Astrocyte (in vitro differentiated cells and primary cell): ENCODE measurements at regions not wholly inside any gene's neighbourhood (a gene's known extent, or its start where the extent isn't known, plus 50 kb on each side); places are given as distances from the start of the nearest gene placed in this dataset.

Source experiments
- DNase-seq: peaks from one replicate; pipeline ENCODE4 v3.0.0-alpha.2; 2010; ENCODE audit warnings: low read depth
- FAIRE-seq: peaks from 2 replicates; lab custom pipeline; 2011; peaks lifted over from hg19 to GRCh38; lab: Jason Lieb, UNC
- H2AFZ ChIP-seq: 2 replicates; pipeline ENCODE4 v1.6.0; 2012; ENCODE audit warnings: low read depth, low read length, inconsistent platforms
- H3K27ac ChIP-seq: 2 replicates; pipeline ENCODE4 v1.5.1; 2011; ENCODE audit warnings: low read depth, low read length, inconsistent platforms
- H3K27me3 ChIP-seq: 2 replicates; pipeline ENCODE4 v1.6.0; 2011; ENCODE audit warnings: low read length, inconsistent platforms; ENCODE audit not compliant: insufficient read depth
- H3K36me3 ChIP-seq: 2 replicates; pipeline ENCODE4 v1.5.1; 2011; ENCODE audit warnings: low read length, inconsistent platforms; ENCODE audit not compliant: insufficient read depth
- H3K4me1 ChIP-seq: 2 replicates; pipeline ENCODE4 v1.5.1; 2011; ENCODE audit warnings: low read length, inconsistent platforms; ENCODE audit not compliant: insufficient read depth
- H3K4me2 ChIP-seq: 2 replicates; pipeline ENCODE4 v1.6.0; 2012; ENCODE audit warnings: low read length, inconsistent platforms
- H3K4me3 ChIP-seq: 2 replicates; pipeline ENCODE4 v1.5.1; 2011; ENCODE audit warnings: low read depth, mild to moderate bottlenecking, low read length, inconsistent platforms; ENCODE audit not compliant: insufficient read depth
- H3K79me2 ChIP-seq: 2 replicates; pipeline ENCODE4 v1.6.0; 2012; ENCODE audit warnings: mild to moderate bottlenecking, low read length, inconsistent platforms; ENCODE audit not compliant: insufficient read depth
- H3K9ac ChIP-seq: 2 replicates; pipeline ENCODE4 v1.6.0; 2012; ENCODE audit warnings: mild to moderate bottlenecking, low read length, inconsistent platforms
- H3K9me3 ChIP-seq: 2 replicates; pipeline ENCODE4 v1.5.1; 2012; ENCODE audit warnings: low read depth, mild to moderate bottlenecking, low read length, inconsistent platforms; ENCODE audit not compliant: insufficient read depth
- H4K20me1 ChIP-seq: 2 replicates; pipeline ENCODE4 v1.6.0; 2012; ENCODE audit warnings: low read length, inconsistent platforms; ENCODE audit not compliant: insufficient read depth
- H3K27ac Mint-ChIP-seq: one replicate; pipeline ENCODE4 v1.8.0; 2021; ENCODE audit warnings: mild to moderate bottlenecking, mixed read lengths; ENCODE audit not compliant: unreplicated experiment
- H3K27me3 Mint-ChIP-seq: one replicate; pipeline ENCODE4 v1.8.0; 2021; ENCODE audit warnings: low read depth, mixed read lengths; ENCODE audit not compliant: unreplicated experiment
- H3K36me3 Mint-ChIP-seq: one replicate; pipeline ENCODE4 v1.8.0; 2021; ENCODE audit warnings: low read depth, mixed read lengths; ENCODE audit not compliant: unreplicated experiment
- H3K4me1 Mint-ChIP-seq: one replicate; pipeline ENCODE4 v1.8.0; 2021; ENCODE audit warnings: low read depth, mixed read lengths; ENCODE audit not compliant: unreplicated experiment
- H3K4me3 Mint-ChIP-seq: one replicate; pipeline ENCODE4 v1.8.0; 2021; ENCODE audit warnings: mild to moderate bottlenecking, moderate library complexity, mixed read lengths; ENCODE audit not compliant: unreplicated experiment
- H3K9me3 Mint-ChIP-seq: one replicate; pipeline ENCODE4 v1.8.0; 2021; ENCODE audit warnings: mild to moderate bottlenecking, mixed read lengths; ENCODE audit not compliant: unreplicated experiment
- EZH2 ChIP-seq: IDR thresholded peaks from 2 replicates; pipeline ENCODE4 v1.6.1; 2012; ENCODE audit warnings: mild to moderate bottlenecking, low read length, inconsistent platforms; ENCODE audit not compliant: insufficient read depth
- TF ChIP-seq, protein P1 (sequence below): IDR thresholded peaks from 2 replicates; pipeline ENCODE4 v1.5.1; 2011; ENCODE audit warnings: low read depth, mild to moderate bottlenecking, inconsistent platforms, low read length, moderate library complexity; ENCODE audit not compliant: insufficient read depth

DNA sequence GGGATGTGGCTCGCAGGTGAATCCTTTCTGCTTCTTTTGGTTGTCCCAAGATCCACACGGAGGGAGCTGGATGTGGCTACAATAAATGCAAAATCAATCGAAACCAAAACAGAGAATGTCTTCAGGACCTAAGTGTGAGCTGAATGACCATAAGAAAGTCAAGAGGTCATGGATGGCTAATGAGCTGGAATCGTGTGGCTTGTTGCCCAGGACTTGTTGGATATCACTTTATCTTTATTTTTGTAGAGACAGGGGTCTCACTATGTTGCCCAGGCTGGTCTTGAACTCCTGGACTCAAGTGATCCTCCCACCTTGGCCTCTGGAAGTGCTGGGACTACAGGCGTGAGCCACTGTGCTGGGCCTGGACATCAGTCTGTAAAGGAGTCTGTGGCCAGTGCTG, 326.8 kb upstream of the N4BP1 start:
- Histone ChIP-seq H3K9me3 (peaks cover 20% of the 10 kb centered on the region), H3K4me3 (no peak overlapping the region), H3K4me2 (no peak overlapping the region), H3K27ac (no peak overlapping the region), H3K9ac (no peak overlapping the region), H3K4me1 (no peaks in the 10 kb centered on the region), H2AFZ (no peak overlapping the region), H3K79me2 (no peaks in the 10 kb centered on the region), H3K36me3 (no peaks in the 10 kb centered on the region), H4K20me1 (no peaks in the 10 kb centered on the region), H3K27me3 (no peaks in the 10 kb centered on the region)
- no peaks in the 10 kb centered on the region for H3K36me3 Mint-ChIP-seq
- H3K4me1 Mint-ChIP-seq: no peaks in the 10 kb centered on the region
- H3K4me3 Mint-ChIP-seq: no peak overlapping the region
- no peak overlapping the region for H3K27ac Mint-ChIP-seq
- FAIRE-seq (no peak), DNase-seq (no peak)
- TF ChIP-seq, protein P1, sequence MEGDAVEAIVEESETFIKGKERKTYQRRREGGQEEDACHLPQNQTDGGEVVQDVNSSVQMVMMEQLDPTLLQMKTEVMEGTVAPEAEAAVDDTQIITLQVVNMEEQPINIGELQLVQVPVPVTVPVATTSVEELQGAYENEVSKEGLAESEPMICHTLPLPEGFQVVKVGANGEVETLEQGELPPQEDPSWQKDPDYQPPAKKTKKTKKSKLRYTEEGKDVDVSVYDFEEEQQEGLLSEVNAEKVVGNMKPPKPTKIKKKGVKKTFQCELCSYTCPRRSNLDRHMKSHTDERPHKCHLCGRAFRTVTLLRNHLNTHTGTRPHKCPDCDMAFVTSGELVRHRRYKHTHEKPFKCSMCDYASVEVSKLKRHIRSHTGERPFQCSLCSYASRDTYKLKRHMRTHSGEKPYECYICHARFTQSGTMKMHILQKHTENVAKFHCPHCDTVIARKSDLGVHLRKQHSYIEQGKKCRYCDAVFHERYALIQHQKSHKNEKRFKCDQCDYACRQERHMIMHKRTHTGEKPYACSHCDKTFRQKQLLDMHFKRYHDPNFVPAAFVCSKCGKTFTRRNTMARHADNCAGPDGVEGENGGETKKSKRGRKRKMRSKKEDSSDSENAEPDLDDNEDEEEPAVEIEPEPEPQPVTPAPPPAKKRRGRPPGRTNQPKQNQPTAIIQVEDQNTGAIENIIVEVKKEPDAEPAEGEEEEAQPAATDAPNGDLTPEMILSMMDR: no peak
- TF ChIP-seq EZH2: no peak
- H3K27me3 Mint-ChIP-seq: peaks cover 13% of the 10 kb centered on the region
- no peaks in the 10 kb centered on the region for H3K9me3 Mint-ChIP-seq

DNA sequence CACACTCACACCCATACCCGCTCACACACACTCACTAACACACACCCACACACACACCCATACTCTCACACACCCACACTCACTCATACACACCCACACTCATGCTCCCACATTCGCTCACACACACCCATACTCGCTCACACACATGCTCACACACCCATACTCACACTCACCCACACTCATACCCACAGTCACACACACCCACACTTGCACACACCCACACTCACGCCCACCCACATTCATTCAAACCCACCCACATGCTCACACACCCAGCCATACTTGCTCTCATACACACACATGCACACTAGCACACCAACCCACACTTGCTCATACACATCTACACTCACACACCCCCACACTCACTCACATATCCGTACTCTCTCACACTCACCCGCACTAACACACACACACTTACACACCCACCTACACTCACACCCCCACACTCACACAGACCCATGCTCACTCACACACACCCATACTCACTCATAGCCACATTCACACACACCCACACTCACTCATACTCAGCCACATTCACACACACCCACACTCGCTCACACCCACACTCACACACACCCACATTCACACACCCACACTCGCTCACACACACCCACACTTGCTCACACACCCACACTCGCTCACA, 322.4 kb upstream of the N4BP1 start:
- peaks cover 19% of the 10 kb centered on the region for H3K27me3 Mint-ChIP-seq
- no peaks in the 10 kb centered on the region for H3K4me1 Mint-ChIP-seq
- H3K27ac ChIP-seq: no peak overlapping the region
- H3K36me3 ChIP-seq: no peaks in the 10 kb centered on the region
- H3K4me1 ChIP-seq: no peaks in the 10 kb centered on the region
- no peaks in the 10 kb centered on the region for H3K27me3 ChIP-seq
- TF ChIP-seq, protein P1: no peak
- TF ChIP-seq EZH2: no peak
- H3K9me3 Mint-ChIP-seq: no peaks in the 10 kb centered on the region
- no peaks in the 10 kb centered on the region for H3K36me3 Mint-ChIP-seq
- H3K4me2 ChIP-seq: no peak overlapping the region
- H3K79me2 ChIP-seq: no peaks in the 10 kb centered on the region
- no peak overlapping the region for H3K4me3 ChIP-seq
- H3K9ac ChIP-seq: no peak overlapping the region
- no peak for FAIRE-seq
- no peak overlapping the region for H3K27ac Mint-ChIP-seq
- no peaks in the 10 kb centered on the region for H4K20me1 ChIP-seq
- peaks cover 32% of the 10 kb centered on the region for H3K9me3 ChIP-seq
- DNase-seq: no peak
- H2AFZ ChIP-seq: no peak overlapping the region
- H3K4me3 Mint-ChIP-seq: no peak overlapping the region

- no peak overlapping the region for H3K27ac Mint-ChIP-seq
- no peak for TF ChIP-seq EZH2
- TF ChIP-seq, protein P1: no peak
- H3K9me3 Mint-ChIP-seq: peaks cover 6% of the 10 kb centered on the region
- no peaks in the 10 kb centered on the region for H3K4me1 Mint-ChIP-seq
- no peak overlapping the region for H3K4me2 ChIP-seq
- H3K4me1 ChIP-seq: no peaks in the 10 kb centered on the region
- H3K27me3 Mint-ChIP-seq: peaks cover 16% of the 10 kb centered on the region
- H3K9me3 ChIP-seq: peaks cover 25% of the 10 kb centered on the region
- H3K4me3 ChIP-seq: no peak overlapping the region
- H4K20me1 ChIP-seq: no peaks in the 10 kb centered on the region
- no peak overlapping the region for H3K27ac ChIP-seq
- no peak for DNase-seq
- H3K9ac ChIP-seq: no peak overlapping the region
- no peak overlapping the region for H3K4me3 Mint-ChIP-seq
- no peaks in the 10 kb centered on the region for H3K79me2 ChIP-seq
- no peaks in the 10 kb centered on the region for H3K36me3 ChIP-seq
- no peaks in the 10 kb centered on the region for H3K27me3 ChIP-seq
- H3K36me3 Mint-ChIP-seq: no peaks in the 10 kb centered on the region
- FAIRE-seq: no peak
- no peak overlapping the region for H2AFZ ChIP-seq
Observed at GRCh38 chr16:48930951-48931553, 321.1 kb upstream of the N4BP1 start.
